Right hindlimb (tissue), 1 donor: ENCODE measurements at regions not wholly inside any gene's neighbourhood (a gene's known extent, or its start where the extent isn't known, plus 50 kb on each side); places are given as distances from the start of the nearest gene placed in this dataset.
"Not testable (repeated sequence)": the region's sequence is repeated elsewhere in the genome, so short reads cannot be mapped to it uniquely, and the experiment has no call there.

Source experiments
- DNase-seq: peaks from one replicate; pipeline ENCODE4 v3.0.0-alpha.2; 2018

- no peak for DNase-seq
These were observed 815.2 kb downstream of the NR4A2 start for GRCh38 chr2:155517362-155517761.

- no peak for DNase-seq
These were observed 814.8 kb downstream of the KCNJ3 start for GRCh38 chr2:155513248-155513647.

- no peak for DNase-seq
These were observed 804.3 kb downstream of the KCNJ3 start for GRCh38 chr2:155502766-155503165.

- DNase-seq = no peak
These were observed 799.6 kb downstream of the KCNJ3 start for GRCh38 chr2:155498106-155498505.

GRCh38 chr2:155494744-155495143 lies 796.2 kb downstream of the KCNJ3 start:
- no peak for DNase-seq

- no peak for DNase-seq
These were observed 786.8 kb downstream of the KCNJ3 start for GRCh38 chr2:155485141-155485842.

- DNase-seq = no peak
These were observed 782.6 kb downstream of the KCNJ3 start for GRCh38 chr2:155481141-155481540.

- not testable (repeated sequence) for DNase-seq
These were observed 773.5 kb downstream of the KCNJ3 start for GRCh38 chr2:155472018-155472417.

GRCh38 chr2:155456222-155456621 lies 757.7 kb downstream of the KCNJ3 start:
- DNase-seq = no peak

GRCh38 chr2:155442755-155443372 lies 744.4 kb downstream of the KCNJ3 start:
- no peak for DNase-seq

- DNase-seq = no peak
These were observed 743.6 kb downstream of the KCNJ3 start for GRCh38 chr2:155442088-155442487.

- DNase-seq = no peak
These were observed 732.6 kb downstream of the KCNJ3 start for GRCh38 chr2:155431004-155431507.

GRCh38 chr2:155427470-155427869 lies 729.0 kb downstream of the KCNJ3 start:
- DNase-seq = no peak

- DNase-seq = no peak
These were observed 726.0 kb downstream of the KCNJ3 start for GRCh38 chr2:155424518-155424917.

- no peak for DNase-seq
These were observed 720.3 kb downstream of the KCNJ3 start for GRCh38 chr2:155418753-155419152.

GRCh38 chr2:155412598-155412997 lies 714.1 kb downstream of the KCNJ3 start:
- DNase-seq = no peak

GRCh38 chr2:155404433-155405002 lies 706.0 kb downstream of the KCNJ3 start:
- no peak for DNase-seq

- DNase-seq = no peak
These were observed 694.9 kb downstream of the KCNJ3 start for GRCh38 chr2:155393406-155393805.

GRCh38 chr2:155391613-155392130 lies 693.2 kb downstream of the KCNJ3 start:
- no peak for DNase-seq

GRCh38 chr2:155389224-155389623 lies 690.7 kb downstream of the KCNJ3 start:
- no peak for DNase-seq

- no peak for DNase-seq
These were observed 686.1 kb downstream of the KCNJ3 start for GRCh38 chr2:155384555-155385123.

GRCh38 chr2:155382776-155383175 lies 684.3 kb downstream of the KCNJ3 start:
- no peak for DNase-seq

GRCh38 chr2:155381436-155381835 lies 682.9 kb downstream of the KCNJ3 start:
- no peak for DNase-seq

- no peak for DNase-seq
These were observed 681.0 kb downstream of the KCNJ3 start for GRCh38 chr2:155379494-155379893.
